HepG2 (cell line): ENCODE measurements at regions not wholly inside any gene's neighbourhood (a gene's known extent, or its start where the extent isn't known, plus 50 kb on each side); places are given as distances from the start of the nearest gene placed in this dataset.

Experiments
- ATAC-seq: fragments of 200-7000 bp; cut with Tn5 transposase; 3 replicates; pipeline ENCODE4 v1.9.1; 2020; ENCODE audit warnings: mild to moderate bottlenecking, moderate library complexity
- BruUV-seq: library from RNA; stranded (reverse); fragments of 400-500 nt; replicated peaks from 2 replicates; lab custom pipeline; 2021; lab: Mats Ljungman, UMichigan
- CTCF ChIA-PET: fragments of 300-600 bp; formaldehyde crosslinking; extraction: SDS; loops from one replicate; lab custom pipeline; 2021; ENCODE audit warnings: low total read pairs, inconsistent platforms, low intra/inter-chr PET ratio; lab: Yijun Ruan, JAX
- POLR2A ChIA-PET: fragments of 350-600 bp; sonication (Branson Sonifier 250); formaldehyde crosslinking; loops from one replicate; lab custom pipeline; 2020; ENCODE audit warnings: antibody characterized with exemption, inconsistent platforms; lab: Yijun Ruan, JAX
- DNase-seq: peaks from one replicate; pipeline ENCODE4 v3.0.0-alpha.2; 2015; ENCODE audit warnings: low spot score
- FAIRE-seq: peaks from 3 replicates; lab custom pipeline; 2011; peaks lifted over from hg19 to GRCh38; lab: Jason Lieb, UNC
- H2AFZ ChIP-seq: one replicate; pipeline ENCODE4 v1.6.1; 2011; ENCODE audit warnings: low read length, inconsistent platforms
- H3K27ac ChIP-seq: fragments of 300-600 bp; 3 replicates; pipeline ENCODE4 v1.8.0; 2011; ENCODE audit warnings: mixed run types, mild to moderate bottlenecking, mixed read lengths, low read length, inconsistent platforms; ENCODE audit not compliant: insufficient read depth; ENCODE audit errors: extremely low read length
- H3K27me3 ChIP-seq, 2 experiments: fragments of 200-600 bp in 1 of 2; 2 replicates in 1 of 2; 3 replicates in 1 of 2; pipeline versions ENCODE4 v1.6.0 to v1.8.0; 2011; ENCODE audit warnings: low read length in 2 of 2, mild to moderate bottlenecking in 2 of 2, moderate library complexity in 2 of 2, inconsistent platforms in 1 of 2; ENCODE audit not compliant: insufficient read depth in 2 of 2, control insufficient read depth in 1 of 2
- H3K36me3 ChIP-seq, 2 experiments: fragments of 200-600 bp in 1 of 2; replicated peaks in 1 of 2; 2 replicates in 1 of 2; 3 replicates in 1 of 2; pipeline versions ENCODE4 v1.5.1 to v1.8.0; 2011; ENCODE audit warnings: low read length in 2 of 2, inconsistent platforms in 1 of 2; ENCODE audit not compliant: insufficient read depth in 2 of 2, control insufficient read depth in 1 of 2
- H3K4me1 ChIP-seq: 2 replicates; pipeline ENCODE4 v1.5.1; 2012; ENCODE audit warnings: low read length, inconsistent platforms; ENCODE audit not compliant: insufficient read depth
- H3K4me2 ChIP-seq: 2 replicates; pipeline ENCODE4 v1.6.0; 2011; ENCODE audit warnings: low read depth, low read length, inconsistent platforms
- H3K4me3 ChIP-seq, 3 experiments: fragments of 200-600 bp in 1 of 3; sonication (generic), shearing (Covaris generic) in 1 of 3; replicated peaks in 1 of 3; 2 replicates each; pipeline ENCODE4 v1.5.1; 2011 to 2016; ENCODE audit warnings: low read length in 3 of 3, inconsistent platforms in 2 of 3, low read depth in 2 of 3, mild to moderate bottlenecking in 2 of 3, control low read depth in 1 of 3, mixed read lengths in 1 of 3; ENCODE audit not compliant: insufficient read depth in 1 of 3
- H3K79me2 ChIP-seq: one replicate; pipeline ENCODE4 v1.6.1; 2011; ENCODE audit warnings: low read length, inconsistent platforms; ENCODE audit not compliant: insufficient read depth
- H3K9ac ChIP-seq: 2 replicates; pipeline ENCODE4 v1.6.0; 2011; ENCODE audit warnings: mild to moderate bottlenecking, low read depth, low read length, inconsistent platforms; ENCODE audit not compliant: insufficient read depth
- H3K9me3 ChIP-seq: 2 replicates; pipeline ENCODE4 v1.5.1; 2012; ENCODE audit warnings: mild to moderate bottlenecking, low read length
- H4K20me1 ChIP-seq: 2 replicates; pipeline ENCODE4 v1.6.0; 2011; ENCODE audit warnings: inconsistent platforms, mild to moderate bottlenecking, low read length, moderate library complexity; ENCODE audit not compliant: insufficient read depth
- ARID3A ChIP-seq: IDR thresholded peaks from 2 replicates; pipeline ENCODE4 v1.6.1; 2012; ENCODE audit warnings: low read depth, low read length, improper control_type of control experiment
- ATF1 ChIP-seq: IDR thresholded peaks from 2 replicates; pipeline ENCODE4 v1.6.1; 2016; ENCODE audit warnings: mild to moderate bottlenecking, control low read depth
- CTCF ChIP-seq: sonication (generic); formaldehyde crosslinking; IDR thresholded peaks from 2 replicates; pipeline ENCODE4 v1.5.0; 2020; ENCODE audit warnings: mild to moderate bottlenecking, missing genetic modification reagents, moderate library complexity
- HDAC1 ChIP-seq: sonication (generic); formaldehyde crosslinking; IDR thresholded peaks from 2 replicates; pipeline ENCODE4 v1.5.1; 2020; ENCODE audit warnings: mild to moderate bottlenecking, missing genetic modification reagents
- KLF11 ChIP-seq: IDR thresholded peaks from 2 replicates; pipeline ENCODE4 v1.6.1; 2016; ENCODE audit warnings: missing compliant biosample characterization
- MLX ChIP-seq: IDR thresholded peaks from 2 replicates; pipeline ENCODE4 v1.6.1; 2016
- NR2F1 ChIP-seq, 2 experiments: fragments of 450-650 bp in 1 of 2; formaldehyde crosslinking in 1 of 2; IDR thresholded peaks; 2 replicates each; pipeline versions ENCODE4 v1.5.0 to v1.6.1; 2016 to 2020; ENCODE audit warnings: mild to moderate bottlenecking in 1 of 2, missing compliant biosample characterization in 1 of 2, missing genetic modification reagents in 1 of 2, moderate library complexity in 1 of 2
- SAP130 ChIP-seq: IDR thresholded peaks from 2 replicates; pipeline ENCODE4 v1.6.1; 2016; ENCODE audit warnings: low read depth
- SMC3 ChIP-seq: IDR thresholded peaks from 2 replicates; pipeline ENCODE4 v1.6.1; 2011; ENCODE audit warnings: low read length, improper control_type of control experiment
- STAG1 ChIP-seq: sonication (generic); formaldehyde crosslinking; IDR thresholded peaks from 2 replicates; pipeline ENCODE4 v1.4.0; 2020; ENCODE audit warnings: missing genetic modification reagents
- TAF15 ChIP-seq: fragments of 200-400 bp; formaldehyde crosslinking; IDR thresholded peaks from one replicate; pipeline ENCODE4 v1.6.1; 2018; ENCODE audit warnings: mild to moderate bottlenecking, low read depth, low read length; ENCODE audit not compliant: poor library complexity, severe bottlenecking
- THYN1 ChIP-seq: sonication (generic); formaldehyde crosslinking; IDR thresholded peaks from 2 replicates; pipeline ENCODE4 v1.8.1; 2023; ENCODE audit warnings: low read depth, mild to moderate bottlenecking, moderate library complexity, missing genetic modification reagents, borderline replicate concordance
- ZNF331 ChIP-seq: sonication (generic); formaldehyde crosslinking; IDR thresholded peaks from 2 replicates; pipeline ENCODE4 v1.4.0; 2020; ENCODE audit warnings: missing genetic modification reagents
- ZNF530 ChIP-seq: sonication (generic); formaldehyde crosslinking; IDR thresholded peaks from 2 replicates; pipeline ENCODE4 v1.5.0; 2020; ENCODE audit warnings: low read depth, mild to moderate bottlenecking, missing genetic modification reagents
- ZNF670 ChIP-seq: sonication (generic); formaldehyde crosslinking; IDR thresholded peaks from 2 replicates; pipeline ENCODE4 v1.8.0; 2022; ENCODE audit warnings: mild to moderate bottlenecking, missing genetic modification reagents, borderline replicate concordance
- ZNF75D ChIP-seq: sonication (generic); formaldehyde crosslinking; IDR thresholded peaks from 2 replicates; pipeline ENCODE4 v1.8.1; 2023; ENCODE audit warnings: missing genetic modification reagents, mild to moderate bottlenecking, borderline replicate concordance
- ZNF776 ChIP-seq: sonication (generic); formaldehyde crosslinking; IDR thresholded peaks from 2 replicates; pipeline ENCODE4 v1.4.0; 2020; ENCODE audit warnings: mild to moderate bottlenecking, missing genetic modification reagents
- ZNF816 ChIP-seq: sonication (generic); formaldehyde crosslinking; IDR thresholded peaks from 2 replicates; pipeline ENCODE4 v1.8.0; 2022; ENCODE audit warnings: missing genetic modification reagents, mild to moderate bottlenecking, borderline replicate concordance
- ZSCAN9 ChIP-seq: IDR thresholded peaks from 2 replicates; pipeline ENCODE4 v1.6.1; 2016; ENCODE audit warnings: borderline replicate concordance
- WGBS: methylation state at CpG from one replicate; pipeline ENCODE4 v1.1.6; 2017; ENCODE audit warnings: low lambda C conversion rate; 5-methylcytosine and 5-hydroxymethylcytosine counted together
- in situ Hi-C: cut with HindIII; loops from 2 replicates; pipeline ENCODE4 v1.10.0; 2017; ENCODE audit warnings: low pct_unique_long_range_greater_than_20kb; ENCODE audit not compliant: extremely low pct_ligation_motif_present
- intact Hi-C: fragments of 100-400 bp; cut with micrococcal nuclease; formaldehyde crosslinking; loops from one replicate; pipeline ENCODE4 v1.10.0; 2022; ENCODE audit not compliant: unreplicated experiment

GRCh38 chr5:39577529-39577928 is 152.7 kb upstream of the DAB2 start (continued):
- no peak for TF ChIP-seq ZNF75D
- no peak for TF ChIP-seq ATF1 (CRISPR knock-in tag)
- TF ChIP-seq KLF11 (CRISPR knock-in tag) = no peak
- no peak for TF ChIP-seq SAP130 (CRISPR knock-in tag)
- no peak for TF ChIP-seq NR2F1 (CRISPR knock-in tag; IDR thresholded peaks at IDR 0.05)
- no peak for TF ChIP-seq ZNF331 (CRISPR knock-in tag)
- no peak for TF ChIP-seq HDAC1 (CRISPR knock-in tag)
- TF ChIP-seq ZNF776 (CRISPR knock-in tag) = no peak
- no peak for TF ChIP-seq ZNF816 (CRISPR knock-in tag)
- no peak for TF ChIP-seq THYN1 (CRISPR knock-in tag)
- no peak for TF ChIP-seq MLX
- TF ChIP-seq ZSCAN9 = no peak

- Histone ChIP-seq H4K20me1 (no peaks in the 10 kb centered on the region), H2AFZ (no peak overlapping the region), H3K9me3 (no peaks in the 10 kb centered on the region), H3K79me2 (no peaks in the 10 kb centered on the region), H3K36me3 (no peaks in the 10 kb centered on the region), H3K27ac (no peak overlapping the region), H3K9ac (no peak overlapping the region), H3K4me2 (no peak overlapping the region), H3K27me3 (no peaks in the 10 kb centered on the region), H3K4me3 (no peak overlapping the region), H3K4me1 (peaks cover 7% of the 10 kb centered on the region)
- ChIA-PET POLR2A (no interaction called here), CTCF (interaction anchor here (1.5 to 1.7 kb wide), 2 partner anchors 194 to 196 kb away, joined by 3 to 18 read pairs; no protein-coding TSS in a partner anchor)
- no TSS peak for BruUV-seq
- DNase-seq (peak; percentile 24), ATAC-seq (no peak), FAIRE-seq (no peak)
- TF ChIP-seq TAF15 = no peak
- no peak for TF ChIP-seq ZNF530 (CRISPR knock-in tag)
- TF ChIP-seq CTCF (CRISPR knock-in tag) = peak; percentile 40
- peak; percentile 51; the same call in 1 of the 2 replicates for TF ChIP-seq ARID3A
- TF ChIP-seq STAG1 (CRISPR knock-in tag) = peak; percentile 58
- peak; percentile 41 for TF ChIP-seq SMC3
- TF ChIP-seq ZNF670 (CRISPR knock-in tag) = no peak
- WGBS = 20% methylated on average over 4 of the region's 4 CpGs
- in situ Hi-C loops = loop anchor here (25.0 kb wide), 1 partner anchor 358 kb away; the partner anchor contains the start of gene FYB1
- intact Hi-C loops = loop anchor here (1.0 kb wide), 2 partner anchors 194 to 353 kb away; no protein-coding TSS in a partner anchor
Observed at GRCh38 chr5:39570403-39571027, 145.7 kb upstream of the DAB2 start.
